ENCODE measurements at regions not wholly inside any gene's neighbourhood (a gene's known extent, or its start where the extent isn't known, plus 50 kb on each side); places are given as distances from the start of the nearest gene placed in this dataset.
"Not testable (repeated sequence)": the region's sequence is repeated elsewhere in the genome, so short reads cannot be mapped to it uniquely, and the experiment has no call there.

GRCh38 chrX:3807906-3808305 is 94.5 kb upstream of the PRKX start:
- H3K9me3 ChIP-seq, result no peaks in the 10 kb centered on the region
- DNase-seq, result no peak
- ATAC-seq, result no peak
- 52 to 57% methylated on average over 4 of the region's 4 CpGs for WGBS, 2 donors
- no peaks in the 10 kb centered on the region for H3K36me3 ChIP-seq
- peaks cover 0 to 41% (median 3%) of the 10 kb centered on the region in 7 donors for H3K27me3 ChIP-seq
- peaks cover 0 to 7% (median 0%) of the 10 kb centered on the region in 9 donors for H3K4me1 ChIP-seq
- no peak overlapping the region for H3K27ac ChIP-seq
- no peak overlapping the region for H3K4me3 ChIP-seq
- intact Hi-C loops (cut with DNase I), result loop anchor here in 2 of 10 donors (5.0 kb wide), 2 partner anchors 151 to 156 kb away; no protein-coding TSS in a partner anchor
- TF ChIP-seq CTCF (IDR thresholded peaks at IDR 0.05), result no peak

- H3K4me1 ChIP-seq, result peaks cover 0 to 1% (median 0%) of the 10 kb centered on the region in 9 donors
- WGBS, 2 donors, result 20 to 24% methylated on average over 10 of the region's 10 CpGs
- H3K36me3 ChIP-seq, result no peaks in the 10 kb centered on the region
- TF ChIP-seq CTCF (IDR thresholded peaks at IDR 0.05), result no peak
- intact Hi-C loops (cut with DNase I), result loop anchor here in 2 of 10 donors (5.0 kb wide), 2 partner anchors 149 to 154 kb away; no protein-coding TSS in a partner anchor
- H3K9me3 ChIP-seq, result no peaks in the 10 kb centered on the region
- ATAC-seq (no peak), DNase-seq (no peak)
- no peak overlapping the region for H3K27ac ChIP-seq
- H3K4me3 ChIP-seq, result no peak overlapping the region
- peaks cover 0 to 41% (median 3%) of the 10 kb centered on the region in 7 donors for H3K27me3 ChIP-seq
Observed at GRCh38 chrX:3806630-3807029, 93.2 kb upstream of the PRKX start.

GRCh38 chrX:3803713-3804112 is 90.3 kb upstream of the PRKX start:
- Histone ChIP-seq H3K36me3 (no peaks in the 10 kb centered on the region), H3K9me3 (no peaks in the 10 kb centered on the region), H3K4me3 (no peak overlapping the region), H3K27me3 (peaks cover 0 to 41% (median 3%) of the 10 kb centered on the region in 7 donors), H3K4me1 (no peaks in the 10 kb centered on the region), H3K27ac (no peak overlapping the region)
- intact Hi-C loops (cut with DNase I), result no loop called here
- DNase-seq (no peak), ATAC-seq (no peak)
- WGBS, 2 donors, result 59 to 74% methylated on average over 4 of the region's 4 CpGs
- TF ChIP-seq CTCF (IDR thresholded peaks at IDR 0.05), result no peak

- H3K4me1 ChIP-seq, result no peaks in the 10 kb centered on the region
- no peak for DNase-seq
Observed at GRCh38 chrX:3803305-3803704, 89.9 kb upstream of the PRKX start.

GRCh38 chrX:3795411-3795810 is 82.0 kb upstream of the PRKX start:
- intact Hi-C loops (cut with DNase I), result loop anchor here in 2 of 10 donors (5.0 to 10.0 kb wide), 2 partner anchors 81 to 143 kb away; partner anchors contain the start of gene PRKX (in 1 of the 2)
- not testable (repeated sequence) for H3K4me3 ChIP-seq, H3K4me1 ChIP-seq, H3K27me3 ChIP-seq, H3K36me3 ChIP-seq, H3K9me3 ChIP-seq
- 44 to 59% methylated on average over 4 of the region's 4 CpGs for WGBS, 2 donors
- peak overlapping the region in 4 of 10 donors; percentile 28 to 64 (median 53) for H3K27ac ChIP-seq
- DNase-seq (peak in 1 of 2 donors; percentile 3), ATAC-seq (peak in 5 of 8 donors; percentile 49 to 72 (median 63))

More at GRCh38 chrX:3803305-3803704, 89.9 kb upstream of the PRKX start:
- Histone ChIP-seq H3K36me3 (no peaks in the 10 kb centered on the region), H3K4me3 (no peak overlapping the region), H3K27me3 (peaks cover 0 to 39% (median 3%) of the 10 kb centered on the region in 7 donors), H3K27ac (no peak overlapping the region), H3K9me3 (no peaks in the 10 kb centered on the region)
- ATAC-seq, result no peak
- no peak for TF ChIP-seq CTCF (IDR thresholded peaks at IDR 0.05)
- intact Hi-C loops (cut with DNase I), result no loop called here
- WGBS, 2 donors, result 69 to 71% methylated on average over 5 of the region's 5 CpGs
